Hematopoietic multipotent progenitor cell treated with erythropoietin and hydrocortisone succinate and interleukin-3 and kit ligand, for 4 days (in vitro differentiated cells): ENCODE measurements at regions not wholly inside any gene's neighbourhood (a gene's known extent, or its start where the extent isn't known, plus 50 kb on each side); places are given as distances from the start of the nearest gene placed in this dataset.

ENCODE experiments used
- DNase-seq: peaks from one replicate; pipeline ENCODE4 v3.0.0-alpha.2; 2015

DNA sequence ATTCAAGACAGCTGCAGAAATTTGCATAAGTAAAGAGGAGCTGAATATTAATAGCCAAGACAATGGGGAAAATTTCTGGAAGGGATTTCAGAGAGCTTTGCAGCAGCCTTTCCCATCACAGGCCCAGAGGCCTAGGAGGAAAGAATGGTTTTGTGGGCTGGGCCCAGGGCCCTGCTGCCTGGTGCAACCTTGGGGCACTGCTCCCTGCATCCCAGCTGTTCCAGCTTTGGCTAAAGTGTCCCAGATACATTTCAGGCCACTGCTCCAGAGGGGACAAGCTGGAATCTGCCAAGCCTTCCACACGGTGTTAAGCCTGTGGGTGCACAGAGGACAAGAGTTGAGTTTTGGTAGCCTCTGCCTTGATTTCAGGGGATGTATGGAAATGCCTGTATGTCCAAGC is 185.6 kb upstream of the SFRP2 start:
- DNase-seq = no peak

DNA sequence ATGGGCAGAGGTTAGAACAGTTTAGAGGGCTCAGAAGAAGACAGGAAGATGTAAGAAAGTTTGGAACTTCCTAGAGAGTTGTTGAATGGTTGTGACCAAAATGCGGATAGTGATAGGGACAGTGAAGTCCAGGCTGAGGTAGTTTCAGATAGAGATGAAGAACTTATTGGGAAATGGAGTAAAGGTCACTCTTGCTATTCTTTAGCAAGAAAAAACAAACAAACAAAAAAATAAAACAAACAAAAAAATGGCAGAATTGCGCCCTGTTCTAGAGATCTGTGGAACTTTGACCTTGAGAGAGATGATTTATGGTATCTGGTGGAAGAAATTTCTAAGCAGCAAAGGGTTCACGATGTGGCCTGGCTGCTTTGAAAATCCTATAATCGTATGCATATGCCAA is 185.1 kb upstream of the SFRP2 start:
- DNase-seq = no peak

DNA sequence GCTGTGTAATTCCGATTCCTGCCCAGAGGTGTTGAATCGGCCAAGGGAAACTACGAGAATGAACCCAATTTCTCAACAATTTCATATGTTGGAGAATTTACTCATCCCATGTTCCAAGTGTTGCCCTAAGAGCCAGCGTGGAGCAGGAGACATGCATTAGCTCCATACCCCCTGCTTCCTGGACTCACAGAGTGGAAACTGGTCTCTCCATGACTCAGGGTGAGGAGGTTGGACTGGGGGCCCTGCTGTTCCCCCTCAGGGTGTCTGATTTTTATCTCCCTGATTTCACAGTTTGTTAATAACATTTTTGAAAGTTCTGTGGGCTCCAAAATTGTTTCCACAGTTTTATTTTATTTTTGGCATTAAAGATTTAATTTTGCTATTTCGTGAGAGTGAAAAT is 183.0 kb upstream of the SFRP2 start:
- DNase-seq = no peak

DNA sequence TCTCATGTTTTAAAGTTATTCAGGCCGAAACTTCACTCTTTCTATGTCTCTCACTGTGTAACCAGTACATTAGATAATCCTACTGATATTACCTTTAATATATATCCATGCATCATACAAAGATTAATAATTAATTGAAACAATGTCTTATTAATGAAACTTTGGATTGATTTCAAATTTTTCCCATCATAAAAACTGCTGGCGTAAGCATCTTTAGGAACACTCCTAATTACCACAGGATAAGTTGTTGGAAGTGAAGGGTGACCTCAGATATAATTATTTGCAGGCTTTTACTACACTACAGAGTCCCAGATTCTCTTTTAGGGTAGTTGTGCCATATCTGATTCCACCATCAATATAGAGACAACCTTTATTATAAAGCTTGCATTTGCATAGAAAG is 181.3 kb upstream of the SFRP2 start:
- DNase-seq = no peak

DNA sequence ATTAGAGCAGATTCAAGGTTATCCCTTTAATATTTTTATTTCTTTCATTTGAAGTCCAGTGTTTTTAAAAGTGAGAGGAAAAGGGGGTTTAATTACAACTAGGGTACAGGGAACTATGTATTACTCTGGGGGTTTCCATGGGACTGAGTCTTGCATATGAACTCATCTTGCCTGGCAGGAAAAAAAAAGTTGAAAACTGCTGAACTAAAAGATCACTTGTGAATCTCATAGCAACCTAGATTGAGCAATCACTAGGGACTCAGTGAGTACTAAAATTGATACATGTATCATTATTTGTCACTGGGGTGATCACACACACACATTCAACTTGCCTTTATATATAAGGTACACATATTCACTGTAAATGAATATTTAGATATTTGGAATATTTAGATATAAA is 180.7 kb upstream of the SFRP2 start:
- DNase-seq = no peak

DNA sequence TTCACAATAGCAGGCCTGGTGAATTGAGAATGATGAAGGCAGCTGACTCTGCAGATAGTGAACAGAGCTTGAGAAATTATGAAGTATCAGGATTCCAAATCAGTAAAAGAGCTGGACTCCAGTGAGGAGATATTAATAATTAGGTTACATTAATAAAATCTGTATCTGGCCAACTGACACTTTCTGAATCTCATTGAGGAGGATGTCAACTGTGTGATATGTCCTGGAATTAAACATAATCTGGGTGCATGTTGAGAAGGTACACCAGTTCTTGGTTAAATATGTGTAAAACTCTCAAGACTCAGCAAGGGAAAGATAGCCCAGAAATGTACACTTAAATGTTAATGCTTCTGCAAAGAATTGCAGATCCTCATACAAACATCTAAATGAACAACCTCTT is 177.8 kb upstream of the SFRP2 start:
- DNase-seq = no peak

DNA sequence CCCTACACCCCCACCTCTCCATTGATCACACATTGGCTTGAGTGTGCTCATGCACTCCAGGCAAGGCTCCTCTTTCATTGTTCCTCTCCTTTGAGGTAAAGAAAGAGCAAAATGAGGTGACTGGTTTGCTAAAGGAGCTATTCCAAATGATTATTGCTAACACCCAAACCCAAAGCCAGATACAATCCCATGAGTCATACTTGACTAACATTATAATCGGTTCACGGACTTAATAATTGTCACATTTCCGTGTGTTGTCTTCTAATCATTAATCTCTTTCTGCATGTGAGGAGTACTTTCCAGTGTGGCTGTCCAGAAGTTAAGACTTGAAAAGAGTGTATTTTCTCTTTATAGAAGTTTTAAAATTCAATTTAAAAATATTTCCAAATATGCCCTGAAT is 174.3 kb upstream of the SFRP2 start:
- no peak for DNase-seq

DNA sequence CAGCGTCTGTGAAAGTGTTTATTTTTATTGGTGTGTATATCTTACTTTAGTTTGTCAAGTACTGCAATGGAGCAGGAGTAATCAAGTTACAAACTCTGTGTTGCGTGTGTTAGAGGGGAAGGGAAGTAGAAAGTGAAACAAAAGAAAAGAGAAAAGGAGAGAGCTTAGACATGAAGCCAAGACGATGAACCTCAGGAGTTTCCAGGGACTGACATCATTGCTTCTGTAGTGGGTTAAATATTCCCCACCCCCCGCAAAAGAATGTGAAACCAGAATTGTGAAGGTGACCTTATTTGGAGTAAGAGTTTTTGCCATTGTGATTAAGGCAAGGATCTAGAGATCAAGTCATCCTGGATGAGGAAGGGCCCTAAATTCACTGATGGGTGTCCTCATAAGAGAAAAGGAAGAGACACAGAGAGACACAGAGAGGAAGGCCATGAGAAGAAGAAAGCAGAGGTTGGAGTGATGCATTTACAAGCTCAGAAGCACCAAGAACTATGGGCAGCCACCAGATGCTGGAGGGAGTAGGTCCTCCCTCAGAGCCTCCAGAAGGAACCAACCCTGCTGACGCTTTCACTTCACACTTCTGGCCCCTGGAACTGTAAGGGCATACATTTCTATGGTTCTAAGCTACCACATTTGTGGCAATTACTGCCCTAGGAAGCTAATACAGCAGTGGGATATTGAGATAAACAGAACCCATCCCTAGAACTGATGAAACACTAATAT is 173.6 kb upstream of the SFRP2 start:
- DNase-seq = no peak

DNA sequence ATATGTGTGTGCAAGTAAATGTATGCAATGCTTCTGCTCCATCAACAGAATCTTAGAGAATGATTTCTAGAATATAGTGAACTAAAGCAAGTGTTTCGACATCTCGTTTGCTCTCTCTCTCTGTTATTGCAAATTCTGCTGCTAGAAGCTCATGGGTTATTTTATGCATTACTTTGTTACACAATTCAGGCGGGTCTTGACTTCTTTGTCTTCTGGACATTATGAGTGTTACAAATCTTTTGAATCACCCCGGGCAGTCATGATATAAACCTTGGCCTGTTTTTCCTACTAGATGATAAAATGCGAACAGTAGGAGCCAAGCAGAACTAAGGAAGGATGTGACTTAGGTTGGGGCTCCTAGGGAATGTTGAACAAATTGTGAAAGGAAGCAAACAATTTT is 166.4 kb upstream of the SFRP2 start:
- DNase-seq = no peak

DNA sequence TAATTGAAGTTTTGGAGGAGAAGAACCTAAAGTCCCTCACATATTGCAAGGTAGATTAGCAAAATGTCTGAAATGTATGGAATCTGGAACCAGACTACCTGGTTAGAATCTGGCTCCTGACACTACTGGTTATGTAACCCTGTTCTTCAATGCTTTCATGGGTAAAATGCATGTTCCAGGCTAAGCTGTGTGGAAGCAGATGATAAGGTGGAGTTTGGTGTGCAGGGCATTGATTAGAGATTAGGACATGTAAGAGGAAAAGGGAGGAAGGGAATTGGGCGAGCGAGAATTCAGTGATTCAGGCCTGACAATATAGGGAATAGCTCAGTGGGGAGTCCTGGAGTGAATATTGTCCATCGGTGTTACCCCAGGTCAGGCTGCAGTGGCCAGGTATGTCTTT is 165.8 kb upstream of the SFRP2 start:
- DNase-seq = no peak

DNA sequence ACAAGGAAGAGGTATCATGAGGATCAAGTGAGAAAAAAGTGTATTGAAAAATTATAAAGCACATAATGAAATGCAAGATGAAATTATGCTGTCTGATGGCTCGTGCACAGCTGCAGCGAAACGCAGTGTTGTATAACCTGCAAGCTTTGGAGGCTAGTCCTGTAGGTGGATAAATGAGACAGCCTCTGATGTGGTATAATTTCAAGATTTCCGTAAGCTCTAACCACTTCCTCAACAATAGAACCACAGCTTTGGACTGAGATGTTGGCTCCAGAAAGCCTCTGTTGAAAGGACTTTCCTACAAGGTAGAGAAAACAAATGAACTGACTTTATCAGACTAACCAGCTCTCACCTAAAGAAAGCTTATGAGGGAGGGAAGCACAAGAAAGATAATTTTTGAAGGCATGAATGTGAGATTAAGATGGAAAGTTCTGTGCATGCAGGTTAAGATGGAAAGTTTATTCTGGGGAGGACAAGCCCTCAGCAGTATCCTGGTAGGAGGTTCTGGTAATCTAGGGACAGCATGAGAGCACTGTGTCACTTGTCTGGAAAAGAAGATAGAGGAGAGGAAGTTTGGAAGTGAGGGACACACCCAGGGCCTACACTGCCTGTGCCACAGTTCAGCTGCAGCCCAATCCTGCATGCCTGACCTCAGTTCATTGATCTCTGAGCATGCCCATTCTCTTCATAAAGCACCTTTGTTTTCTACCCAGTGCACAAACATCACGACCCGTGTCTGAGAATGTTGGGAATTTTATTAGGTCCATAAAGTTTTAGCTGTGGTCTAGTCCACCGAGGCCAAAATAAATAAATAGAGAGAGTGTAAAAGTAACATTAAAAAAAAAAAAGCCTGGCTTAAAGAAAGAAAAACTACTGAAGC is 161.5 kb upstream of the SFRP2 start:
- DNase-seq = peak; percentile 12

DNA sequence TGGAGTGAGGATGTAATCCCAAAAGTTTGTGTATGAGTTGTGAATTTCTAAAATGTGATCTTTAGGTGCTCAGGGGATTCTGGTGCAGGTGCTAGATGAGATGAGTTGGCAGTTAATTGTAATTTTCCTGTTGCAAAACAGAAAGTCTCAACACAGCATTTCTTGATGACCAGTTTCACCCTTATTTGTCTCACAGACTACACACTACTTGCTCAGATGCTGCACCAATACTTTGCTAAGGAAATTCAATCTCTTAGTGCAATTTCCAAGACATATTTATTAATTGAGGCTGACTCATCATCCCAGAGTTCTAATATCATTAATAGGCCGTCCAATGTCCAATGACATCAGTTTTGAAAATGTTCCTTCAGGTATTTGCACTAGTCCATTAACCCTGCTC is 159.2 kb upstream of the SFRP2 start:
- no peak for DNase-seq

DNA sequence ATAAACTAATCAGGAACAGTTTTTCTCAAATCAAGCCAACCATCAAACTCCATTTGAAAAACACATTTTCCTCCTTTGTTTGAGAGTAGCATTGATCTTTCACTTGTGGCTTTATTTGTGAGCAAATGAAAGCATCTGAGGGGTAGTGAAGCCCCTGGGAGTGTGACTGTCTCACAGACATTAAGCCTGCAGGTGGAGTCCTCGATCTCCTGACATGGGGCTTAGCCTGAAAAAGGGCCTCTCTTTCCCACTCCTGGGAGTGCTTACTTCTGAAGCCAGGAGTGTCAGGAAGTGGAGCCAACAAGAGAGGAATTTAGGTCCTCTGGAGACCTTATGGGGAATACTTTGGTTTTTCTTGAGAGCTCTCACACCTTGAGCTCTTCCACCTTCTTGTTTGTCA is 158.2 kb upstream of the SFRP2 start:
- DNase-seq = no peak

DNA sequence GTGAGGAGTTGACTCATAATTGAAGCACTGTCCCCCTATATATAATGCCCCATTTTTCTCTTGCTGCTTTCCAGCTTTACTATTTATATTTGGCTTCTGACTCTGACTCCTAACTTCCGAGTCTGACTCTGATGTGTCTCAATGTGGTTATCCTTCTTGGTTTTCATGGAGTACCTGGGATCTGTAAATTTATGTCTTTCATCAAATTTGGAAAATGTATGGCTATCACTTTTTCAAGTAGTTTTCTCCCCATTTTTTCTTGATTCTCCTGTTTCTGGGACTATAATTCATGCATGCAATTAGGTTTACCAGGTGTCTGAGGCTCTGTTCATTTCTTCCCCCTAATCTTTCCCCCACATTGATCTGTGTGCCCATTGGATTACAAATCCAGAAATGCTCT is 156.8 kb upstream of the SFRP2 start:
- no peak for DNase-seq

DNA sequence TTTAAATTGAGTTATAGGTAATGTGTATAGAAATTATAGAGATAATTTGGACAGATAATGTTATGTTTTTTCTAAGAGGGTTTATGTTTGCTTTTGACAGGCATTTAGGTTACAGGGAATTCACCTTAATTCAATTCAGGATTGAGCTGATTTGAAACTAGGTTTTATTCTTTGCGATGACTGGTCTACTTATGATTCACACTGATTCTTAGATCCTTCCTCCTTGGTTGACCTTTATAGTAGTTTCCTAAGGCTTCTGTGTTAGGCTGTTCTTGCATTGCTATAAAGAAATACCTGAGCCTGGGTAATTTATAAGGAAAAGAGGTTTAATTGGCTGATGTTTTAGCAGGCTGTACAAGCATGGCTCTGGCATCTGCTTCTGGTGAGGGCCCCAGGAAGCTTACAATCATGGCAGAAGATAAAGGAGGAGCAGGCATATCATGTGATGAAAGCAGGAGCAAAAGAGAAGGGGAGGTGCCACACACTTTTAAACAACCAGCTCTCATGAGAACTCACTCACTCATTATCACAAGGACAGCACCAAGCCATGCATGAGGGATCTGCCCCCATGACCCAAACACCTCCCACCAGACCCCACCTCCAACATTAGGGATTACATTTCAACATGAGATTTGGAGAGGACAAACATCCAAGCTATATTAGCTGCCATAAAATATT is 155.0 kb upstream of the SFRP2 start:
- no peak for DNase-seq

DNA sequence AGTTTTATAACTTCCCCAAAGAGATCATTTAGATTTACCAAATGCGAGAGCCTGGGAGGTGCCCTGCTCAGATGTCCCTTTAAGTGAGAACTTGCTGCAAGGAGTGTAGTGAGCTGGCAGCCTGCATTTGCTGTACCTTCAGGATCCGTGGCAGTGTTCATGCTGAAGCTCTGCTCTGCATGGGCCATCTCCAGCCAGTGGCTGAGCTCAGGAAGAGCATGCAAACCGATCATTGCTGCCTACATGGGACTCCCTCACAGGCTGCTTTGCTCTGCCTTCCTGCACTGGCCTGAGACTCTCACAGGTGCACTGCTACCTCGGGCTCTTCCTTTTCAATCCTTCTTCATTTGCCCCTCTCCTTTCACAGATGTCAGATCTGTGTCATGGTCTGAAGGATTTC is 152.0 kb upstream of the SFRP2 start:
- DNase-seq = no peak

DNA sequence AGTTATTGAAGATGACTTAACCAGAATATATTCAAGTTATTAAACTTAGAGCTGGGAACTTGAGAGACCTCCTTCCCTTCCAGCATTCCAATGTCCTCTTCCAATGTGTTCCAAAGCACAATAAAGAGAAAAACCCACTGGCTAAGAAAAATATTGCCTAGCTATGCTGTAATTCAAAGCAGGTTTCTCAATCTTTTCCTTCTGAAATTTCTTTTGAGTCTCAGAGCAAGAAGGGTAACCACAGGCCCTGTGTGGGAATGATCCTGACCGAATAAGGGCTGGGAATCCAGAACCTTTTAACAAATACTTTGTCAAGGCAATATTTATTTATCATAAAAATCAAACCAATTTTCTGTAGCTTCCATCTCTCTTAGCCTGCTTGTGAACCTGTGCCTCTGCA is 150.7 kb upstream of the SFRP2 start:
- no peak for DNase-seq

DNA sequence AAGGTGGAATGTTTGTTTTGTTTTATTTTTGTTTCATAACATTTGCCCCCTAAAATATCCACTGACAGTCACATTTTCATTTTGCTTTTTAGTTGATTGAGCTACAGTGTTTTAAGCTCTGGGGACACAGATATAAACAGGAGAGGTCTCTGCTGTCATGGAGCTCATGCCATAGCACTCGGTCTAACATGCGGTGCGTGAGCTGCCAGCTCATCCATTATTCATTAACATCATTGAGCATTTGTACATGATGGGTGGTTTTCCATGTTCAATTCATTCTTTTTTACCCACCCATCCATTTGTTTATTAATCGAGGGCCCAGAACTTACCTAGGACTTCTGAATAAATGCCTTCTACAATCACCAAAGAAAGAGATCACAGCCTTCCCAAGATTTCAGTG is 150.1 kb upstream of the SFRP2 start:
- DNase-seq = no peak

DNA sequence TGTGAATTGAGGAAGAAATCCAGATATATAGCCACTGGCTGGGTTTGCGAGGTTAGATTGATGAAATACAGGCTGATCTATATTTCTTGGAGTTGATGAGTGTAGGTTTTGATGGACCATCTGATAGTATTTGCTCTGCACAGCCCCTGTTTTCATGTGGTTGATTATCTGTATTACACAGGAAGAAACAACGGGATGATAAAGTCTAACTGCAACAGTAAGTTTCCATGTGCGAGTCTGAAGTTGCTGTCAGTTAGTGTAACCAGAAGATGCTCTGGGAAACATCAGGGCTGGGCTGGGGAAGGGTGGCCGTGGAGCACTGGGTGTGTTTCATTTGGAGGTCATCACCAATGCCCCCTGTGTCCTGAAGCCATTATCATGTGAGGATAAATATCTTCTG is 148.4 kb upstream of the SFRP2 start:
- peak; percentile 27 for DNase-seq

DNA sequence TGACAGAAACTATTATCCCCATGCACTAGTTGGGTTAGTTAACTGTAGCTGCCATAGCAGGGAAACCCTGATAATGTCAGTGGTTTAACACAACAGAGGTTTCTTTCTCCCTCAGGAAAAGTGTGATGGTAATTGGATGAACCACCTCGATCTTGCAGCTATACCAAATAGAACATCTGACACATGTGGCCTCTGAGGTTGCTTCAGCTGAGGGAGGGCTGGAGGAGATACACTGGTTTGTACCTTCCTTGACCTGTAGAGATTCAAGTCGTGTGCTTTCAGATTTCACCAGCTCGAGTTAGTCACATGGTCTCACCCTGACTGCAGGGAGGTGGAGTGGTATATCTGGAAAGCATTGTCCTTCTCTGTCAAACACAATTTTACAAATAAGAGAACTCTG is 147.2 kb upstream of the SFRP2 start:
- DNase-seq = no peak

DNA sequence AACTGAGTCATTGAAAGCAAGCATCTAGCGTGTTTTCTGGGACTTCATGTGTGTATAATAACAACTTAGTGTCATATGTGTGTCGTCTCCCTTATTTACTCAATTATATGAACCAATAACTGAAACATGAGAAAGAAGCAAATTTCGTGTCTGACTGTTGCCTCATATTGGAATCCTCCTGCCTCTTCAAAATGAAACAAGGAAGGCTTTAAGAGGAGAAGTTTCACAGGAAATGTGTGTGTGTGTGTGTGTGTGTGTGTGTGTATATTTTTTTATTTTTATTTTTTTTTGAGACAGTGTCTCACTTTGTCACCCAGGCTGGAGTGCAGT is 145.8 kb upstream of the SFRP2 start:
- DNase-seq = no peak

DNA sequence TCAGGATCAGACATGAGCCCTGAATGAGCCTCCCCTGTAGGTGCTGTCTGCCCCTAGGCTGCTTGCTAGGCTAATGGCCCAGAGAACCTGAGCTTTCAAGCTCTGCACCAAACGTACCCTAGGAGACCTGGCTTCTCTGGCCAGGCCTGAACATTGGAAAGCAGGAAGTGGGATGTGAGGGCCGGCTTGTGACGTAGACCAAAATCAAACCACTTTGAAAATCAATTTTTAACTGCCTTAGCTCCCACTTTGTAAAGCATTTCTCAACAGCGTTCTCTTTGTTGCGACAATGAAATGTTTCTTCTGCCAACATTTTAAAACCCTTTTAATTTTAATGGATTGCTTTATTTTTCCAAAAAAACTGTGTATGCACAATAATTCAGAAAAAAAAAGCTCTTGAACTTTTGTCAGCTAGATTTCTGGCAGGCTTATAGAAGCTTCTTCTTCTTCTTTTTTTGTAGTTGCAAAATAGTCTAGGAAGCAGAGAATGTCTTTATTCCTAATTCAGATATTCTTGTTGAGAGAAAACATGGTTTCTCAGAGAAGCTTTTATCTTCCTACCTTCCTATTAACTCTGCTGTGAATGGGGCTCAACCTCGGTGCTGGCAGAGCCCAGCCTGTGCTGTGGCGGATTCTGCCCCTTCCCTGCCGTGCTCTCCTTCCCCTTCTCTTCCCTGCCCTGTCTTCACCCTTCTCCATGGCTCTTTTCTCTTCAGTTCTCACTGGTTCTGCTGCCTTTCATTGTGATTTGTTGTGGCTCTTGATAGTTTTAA is 145.2 kb upstream of the SFRP2 start:
- DNase-seq = no peak

DNA sequence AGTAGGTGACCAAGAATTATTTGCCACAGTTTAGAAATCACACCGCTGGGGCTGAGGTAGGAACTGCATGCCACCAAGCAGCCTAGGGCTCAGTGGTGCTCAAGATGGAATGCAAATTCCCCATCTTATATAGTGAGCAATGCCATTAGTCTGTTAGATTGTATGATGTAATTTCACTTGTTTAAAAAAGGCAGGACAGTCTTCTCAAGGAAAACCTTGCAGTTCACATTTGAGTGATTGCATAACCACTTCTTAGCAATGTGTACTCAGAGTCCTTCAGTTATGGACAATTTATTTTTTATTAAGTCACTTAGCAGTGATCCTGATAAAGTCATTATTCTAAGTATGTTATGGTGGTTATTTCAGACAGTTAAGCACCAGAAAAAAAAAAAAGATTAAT is 142.9 kb upstream of the SFRP2 start:
- DNase-seq = no peak
